NB4 (cell line): ENCODE measurements at regions not wholly inside any gene's neighbourhood (a gene's known extent, or its start where the extent isn't known, plus 50 kb on each side); places are given as distances from the start of the nearest gene placed in this dataset.

Experiments used
- CTCF ChIP-seq: IDR thresholded peaks from one replicate; pipeline ENCODE4 v1.5.1; 2012; ENCODE audit warnings: low read depth, low read length
- POLR2A ChIP-seq: IDR thresholded peaks from 2 replicates; pipeline ENCODE4 v1.6.1; 2011; ENCODE audit warnings: mild to moderate bottlenecking; ENCODE audit not compliant: insufficient read length; ENCODE audit errors: extremely low read depth
- TF ChIP-seq, protein P1 (sequence below): IDR thresholded peaks from 2 replicates; pipeline ENCODE4 v1.6.1; 2011; ENCODE audit warnings: low read depth, low read length

DNA sequence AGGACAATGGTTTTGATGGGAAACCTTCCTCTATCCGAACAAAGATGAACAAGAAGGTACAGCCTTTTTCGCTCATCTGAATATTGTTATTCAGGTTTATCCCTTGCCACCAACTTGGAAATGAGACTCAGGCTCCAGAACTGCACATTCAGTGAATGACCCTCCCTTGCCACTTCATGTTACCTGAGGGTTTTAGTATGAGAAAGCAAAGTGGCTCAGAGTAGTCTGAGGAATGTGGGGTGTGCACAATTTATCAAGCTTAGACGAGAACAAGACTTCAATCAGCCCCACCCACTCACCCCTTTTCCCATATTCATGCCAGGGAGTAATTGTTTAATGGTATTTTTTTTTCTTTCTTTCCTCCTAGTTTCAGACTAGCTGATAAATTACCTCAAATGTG lies 265.3 kb upstream of the POU1F1 start:
- TF ChIP-seq CTCF: no peak
- no peak for TF ChIP-seq POLR2A
- TF ChIP-seq, protein P1, sequence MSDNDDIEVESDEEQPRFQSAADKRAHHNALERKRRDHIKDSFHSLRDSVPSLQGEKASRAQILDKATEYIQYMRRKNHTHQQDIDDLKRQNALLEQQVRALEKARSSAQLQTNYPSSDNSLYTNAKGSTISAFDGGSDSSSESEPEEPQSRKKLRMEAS: no peak
